ENCODE measurements at regions not wholly inside any gene's neighbourhood (a gene's known extent, or its start where the extent isn't known, plus 50 kb on each side); places are given as distances from the start of the nearest gene placed in this dataset.

GRCh38 chr3:21140785-21141184, 610.2 kb downstream of the ZNF385D start:
- TF ChIP-seq POLR2A (IDR thresholded peaks at IDR 0.05) (no peak), CTCF (IDR thresholded peaks at IDR 0.05 in 8 of 11, conservative IDR thresholded peaks at IDR 0.05 in 3 of 11) (no peak), POLR2AphosphoS5 (IDR thresholded peaks at IDR 0.05) (no peak)

All from spleen (tissue), 7 donors.